ENCODE measurements at regions not wholly inside any gene's neighbourhood (a gene's known extent, or its start where the extent isn't known, plus 50 kb on each side); places are given as distances from the start of the nearest gene placed in this dataset.
A peak's percentile ranks its signal among the peaks of the same experiment; 100 is the strongest.

GRCh38 chr3:168820810-168821415, 725.2 kb upstream of the GOLIM4 start:
- Histone ChIP-seq H3K36me3 (ENCODE audit: control insufficient read depth in 4 of 4, insufficient read depth in 4 of 4, low read length in 4 of 4) (peaks cover 0 to 3% (median 0%) of the 10 kb centered on the region in 4 donors), H3K4me1 (ENCODE audit: control insufficient read depth in 5 of 5, insufficient read depth in 5 of 5, low read length in 5 of 5) (peaks cover 0 to 5% (median 0%) of the 10 kb centered on the region in 5 donors), H3K9me3 (ENCODE audit: control insufficient read depth in 4 of 4, insufficient read depth in 3 of 4, low read length in 3 of 4) (peaks cover 0 to 2% (median 0%) of the 10 kb centered on the region in 4 donors), H3K27me3 (ENCODE audit: control insufficient read depth in 3 of 3, insufficient read depth in 3 of 3, low read length in 2 of 3) (no peaks in the 10 kb centered on the region), H3K4me3 (no peak overlapping the region), H3K27ac (ENCODE audit: low read depth in 1 of 2, low read length in 1 of 2) (no peak overlapping the region), H3K9ac (ENCODE audit: insufficient read depth in 1 of 2, low read length in 2 of 2) (no peak overlapping the region)
- WGBS, 2 donors: 70 to 76% methylated on average over 8 of the region's 8 CpGs
- TF ChIP-seq CTCF (IDR thresholded peaks at IDR 0.05; ENCODE audit: control extremely low read depth, extremely low read depth): no peak
- DNase-seq (peak in 1 of 3 donors; percentile 31), ATAC-seq (ENCODE audit: insufficient read depth, low FRiP score) (no peak)

- DNase-seq: no peak
- 96 to 99% methylated on average over 4 of the region's 4 CpGs for WGBS, 2 donors
These were observed 721.5 kb upstream of the GOLIM4 start for GRCh38 chr3:168817177-168817576.

GRCh38 chr3:168815946-168816345, 720.2 kb upstream of the GOLIM4 start:
- Histone ChIP-seq H3K9me3 (ENCODE audit: control insufficient read depth in 4 of 4, insufficient read depth in 3 of 4, low read length in 3 of 4) (no peaks in the 10 kb centered on the region), H3K27me3 (ENCODE audit: control insufficient read depth in 3 of 3, insufficient read depth in 3 of 3, low read length in 2 of 3) (no peaks in the 10 kb centered on the region), H3K9ac (ENCODE audit: insufficient read depth in 1 of 2, low read length in 2 of 2) (no peak overlapping the region), H3K4me3 (no peak overlapping the region), H3K27ac (ENCODE audit: low read depth in 1 of 2, low read length in 1 of 2) (no peak overlapping the region), H3K4me1 (ENCODE audit: control insufficient read depth in 5 of 5, insufficient read depth in 5 of 5, low read length in 5 of 5) (no peaks in the 10 kb centered on the region), H3K36me3 (ENCODE audit: control insufficient read depth in 4 of 4, insufficient read depth in 4 of 4, low read length in 4 of 4) (no peaks in the 10 kb centered on the region)
- no peak for TF ChIP-seq CTCF (IDR thresholded peaks at IDR 0.05; ENCODE audit: control extremely low read depth, extremely low read depth)
- ATAC-seq (ENCODE audit: insufficient read depth, low FRiP score) (no peak), DNase-seq (no peak)
- 76 to 82% methylated on average over 2 of the region's 2 CpGs for WGBS, 2 donors

More at GRCh38 chr3:168817177-168817576, 721.5 kb upstream of the GOLIM4 start:
- ATAC-seq (ENCODE audit: insufficient read depth, low FRiP score): no peak
- no peaks in the 10 kb centered on the region for H3K4me1 ChIP-seq (ENCODE audit: control insufficient read depth in 5 of 5, insufficient read depth in 5 of 5, low read length in 5 of 5)
- no peaks in the 10 kb centered on the region for H3K27me3 ChIP-seq (ENCODE audit: control insufficient read depth in 3 of 3, insufficient read depth in 3 of 3, low read length in 2 of 3)
- H3K9me3 ChIP-seq (ENCODE audit: control insufficient read depth in 4 of 4, insufficient read depth in 3 of 4, low read length in 3 of 4): peaks cover 0 to 2% (median 0%) of the 10 kb centered on the region in 4 donors
- H3K27ac ChIP-seq (ENCODE audit: low read depth in 1 of 2, low read length in 1 of 2): no peak overlapping the region
- no peaks in the 10 kb centered on the region for H3K36me3 ChIP-seq (ENCODE audit: control insufficient read depth in 4 of 4, insufficient read depth in 4 of 4, low read length in 4 of 4)
- H3K9ac ChIP-seq (ENCODE audit: insufficient read depth in 1 of 2, low read length in 2 of 2): no peak overlapping the region
- TF ChIP-seq CTCF (IDR thresholded peaks at IDR 0.05; ENCODE audit: control extremely low read depth, extremely low read depth): no peak
- H3K4me3 ChIP-seq: no peak overlapping the region
